GM19239 (cell line): ENCODE measurements at regions not wholly inside any gene's neighbourhood (a gene's known extent, or its start where the extent isn't known, plus 50 kb on each side); places are given as distances from the start of the nearest gene placed in this dataset.

Experiments
- DNase-seq: peaks from one replicate; pipeline ENCODE4 v3.0.0; 2011; ENCODE audit warnings: low spot score; ENCODE audit not compliant: insufficient read length
- FAIRE-seq: peaks from 2 replicates; lab custom pipeline; 2011; peaks lifted over from hg19 to GRCh38; lab: Jason Lieb, UNC

- FAIRE-seq (no peak), DNase-seq (no peak)
These were observed 1042.2 kb upstream of the ADGRL4 start for GRCh38 chr1:80048716-80049115.

- DNase-seq (no peak), FAIRE-seq (no peak)
These were observed 1041.3 kb upstream of the ADGRL4 start for GRCh38 chr1:80047791-80048190.

GRCh38 chr1:80044662-80045061, 1038.1 kb upstream of the ADGRL4 start:
- FAIRE-seq, result no peak

GRCh38 chr1:80036690-80037432, 1030.3 kb upstream of the ADGRL4 start:
- no peak for DNase-seq
- FAIRE-seq, result no peak

More at GRCh38 chr1:80044662-80045061, 1038.1 kb upstream of the ADGRL4 start:
- no peak for DNase-seq

GRCh38 chr1:80023358-80023757, 1016.8 kb upstream of the ADGRL4 start:
- FAIRE-seq (no peak), DNase-seq (no peak)

GRCh38 chr1:80021891-80022290, 1015.4 kb upstream of the ADGRL4 start:
- no peak for FAIRE-seq
- DNase-seq, result no peak

- FAIRE-seq (no peak), DNase-seq (no peak)
These were observed 1011.8 kb upstream of the ADGRL4 start for GRCh38 chr1:80018348-80018747.

- DNase-seq (no peak), FAIRE-seq (no peak)
These were observed 1002.4 kb upstream of the ADGRL4 start for GRCh38 chr1:80008934-80009333.

- DNase-seq (no peak), FAIRE-seq (no peak)
These were observed 996.7 kb upstream of the ADGRL4 start for GRCh38 chr1:80003250-80003649.

- DNase-seq, result no peak
- no peak for FAIRE-seq
These were observed 981.9 kb upstream of the ADGRL4 start for GRCh38 chr1:79988401-79988800.

- DNase-seq, result no peak
- FAIRE-seq, result no peak
These were observed 975.7 kb upstream of the ADGRL4 start for GRCh38 chr1:79982211-79982610.

- no peak for FAIRE-seq
- no peak for DNase-seq
These were observed 975.0 kb upstream of the ADGRL4 start for GRCh38 chr1:79981481-79981880.

GRCh38 chr1:79979346-79979745, 972.8 kb upstream of the ADGRL4 start:
- FAIRE-seq (no peak), DNase-seq (no peak)

GRCh38 chr1:79976287-79976686, 969.8 kb upstream of the ADGRL4 start:
- FAIRE-seq (no peak), DNase-seq (no peak)

- no peak for FAIRE-seq
- DNase-seq, result no peak
These were observed 968.1 kb upstream of the ADGRL4 start for GRCh38 chr1:79974659-79975058.

- DNase-seq (no peak), FAIRE-seq (no peak)
These were observed 963.4 kb upstream of the ADGRL4 start for GRCh38 chr1:79969886-79970285.

- DNase-seq, result no peak
- no peak for FAIRE-seq
These were observed 959.9 kb upstream of the ADGRL4 start for GRCh38 chr1:79966438-79966837.

GRCh38 chr1:79959635-79960034, 953.1 kb upstream of the ADGRL4 start:
- DNase-seq, result no peak
- FAIRE-seq, result no peak

GRCh38 chr1:79955966-79956365, 949.4 kb upstream of the ADGRL4 start:
- FAIRE-seq (no peak), DNase-seq (no peak)

- FAIRE-seq, result no peak
- DNase-seq, result no peak
These were observed 944.0 kb upstream of the ADGRL4 start for GRCh38 chr1:79950511-79950910.

GRCh38 chr1:79945391-79945790, 938.9 kb upstream of the ADGRL4 start:
- FAIRE-seq, result no peak

GRCh38 chr1:79929356-79929755, 922.8 kb upstream of the ADGRL4 start:
- DNase-seq (no peak), FAIRE-seq (no peak)

More at GRCh38 chr1:79945391-79945790, 938.9 kb upstream of the ADGRL4 start:
- DNase-seq, result no peak
